Activated CD8-positive, alpha-beta memory T cell treated with anti-CD3 and anti-CD28 coated beads for 24 hours (primary cell): ENCODE measurements at regions not wholly inside any gene's neighbourhood (a gene's known extent, or its start where the extent isn't known, plus 50 kb on each side); places are given as distances from the start of the nearest gene placed in this dataset.
"Not testable (repeated sequence)": the region's sequence is repeated elsewhere in the genome, so short reads cannot be mapped to it uniquely, and the experiment has no call there.

Experiments
- DNase-seq: peaks from one replicate; pipeline ENCODE4 v3.0.0-alpha.2; 2020

GRCh38 chr13:80012251-80012650, 328.7 kb downstream of the SPRY2 start:
- no peak for DNase-seq

GRCh38 chr13:80011448-80012212, 329.3 kb downstream of the SPRY2 start:
- DNase-seq = no peak

DNA sequence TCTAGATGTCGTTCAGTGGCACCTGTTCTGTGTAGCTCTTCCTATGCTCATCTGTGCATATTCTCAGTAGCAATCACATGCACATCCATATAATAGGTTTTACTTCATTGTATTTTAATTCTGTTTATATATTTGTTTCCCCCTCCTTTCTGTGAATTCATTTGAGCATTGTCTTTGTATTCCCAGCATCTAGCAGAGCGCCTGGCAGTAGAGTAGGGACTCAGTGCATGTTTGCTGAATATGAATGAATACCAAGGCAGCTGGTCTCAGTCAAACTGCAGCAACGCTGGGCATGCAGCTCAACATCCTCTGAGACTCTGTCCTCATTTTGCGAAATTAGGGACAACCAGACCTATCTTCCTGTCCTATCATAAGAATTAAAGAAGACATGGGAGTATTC, 330.1 kb downstream of the SPRY2 start:
- DNase-seq = no peak

- DNase-seq = no peak
These were observed 330.6 kb downstream of the SPRY2 start for GRCh38 chr13:80010286-80010831.

DNA sequence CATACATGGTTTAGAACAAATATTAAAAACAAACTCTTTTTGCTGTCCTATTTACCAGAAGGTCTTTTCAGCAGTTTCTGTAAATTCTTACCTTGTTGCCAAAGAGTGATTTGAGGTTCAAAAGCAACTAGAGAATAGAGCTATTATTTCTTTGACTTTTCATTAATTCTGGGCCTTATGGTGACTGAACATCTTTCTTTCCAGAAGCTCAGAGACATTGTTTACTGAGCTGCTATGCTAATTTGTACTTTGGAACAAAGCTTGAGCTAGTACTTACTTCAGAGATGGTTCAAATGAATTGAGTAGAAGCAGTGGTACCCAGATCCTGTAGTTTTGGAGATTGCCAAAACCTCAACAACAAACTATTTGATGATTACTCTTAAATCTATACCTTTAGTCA, 331.2 kb downstream of the SPRY2 start:
- no peak for DNase-seq

GRCh38 chr13:80006940-80007339, 334.0 kb downstream of the SPRY2 start:
- DNase-seq = no peak

- DNase-seq = no peak
These were observed 339.4 kb downstream of the SPRY2 start for GRCh38 chr13:80001510-80001842.

- DNase-seq = no peak
These were observed 340.0 kb downstream of the SPRY2 start for GRCh38 chr13:80000684-80001509.

DNA sequence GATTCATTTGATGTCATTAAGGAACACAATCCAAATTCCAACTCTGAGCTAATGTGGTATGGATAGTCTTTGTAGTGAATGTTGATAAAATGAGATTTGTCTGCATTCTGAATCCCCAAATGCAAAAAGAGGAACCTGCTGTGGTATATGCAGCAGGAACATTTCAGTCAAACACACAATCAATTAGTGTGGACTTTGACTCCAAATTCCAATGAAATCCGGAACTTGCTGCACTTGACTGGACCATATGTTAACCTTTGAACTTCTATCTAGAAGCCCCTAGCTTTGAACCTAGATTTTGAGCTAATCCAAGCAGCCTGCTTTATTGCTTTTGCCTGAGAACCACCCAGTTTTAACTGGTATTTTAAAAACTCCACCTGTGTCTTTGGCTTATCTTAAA, 341.3 kb downstream of the SPRY2 start:
- DNase-seq = no peak

DNA sequence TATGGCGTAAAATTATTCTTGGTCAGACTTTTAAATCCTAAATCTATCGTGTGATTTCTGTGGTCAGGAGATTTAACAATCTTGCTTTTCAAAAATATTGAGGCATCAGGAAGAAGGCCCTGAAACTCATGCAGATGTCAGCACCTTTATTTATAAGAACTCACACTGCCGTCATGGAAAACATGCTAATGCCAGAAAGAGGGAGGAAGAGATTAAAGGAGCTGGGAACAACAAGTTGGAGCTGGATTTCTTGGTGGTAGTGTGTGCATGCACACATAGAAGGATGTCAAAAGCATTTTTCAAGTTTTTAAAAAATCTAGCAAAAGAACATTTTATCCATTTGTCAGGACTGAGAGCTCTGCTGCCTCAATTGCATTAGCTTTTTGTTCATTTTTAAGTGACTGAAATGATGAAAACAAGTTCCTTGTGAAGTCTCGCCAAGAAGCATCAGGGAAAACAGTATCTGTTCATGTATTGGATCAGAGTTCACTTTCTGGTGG, 342.5 kb downstream of the SPRY2 start:
- DNase-seq = no peak

GRCh38 chr13:79997244-79997643, 343.7 kb downstream of the SPRY2 start:
- DNase-seq = no peak

- DNase-seq = no peak
These were observed 345.6 kb downstream of the SPRY2 start for GRCh38 chr13:79995334-79995733.

DNA sequence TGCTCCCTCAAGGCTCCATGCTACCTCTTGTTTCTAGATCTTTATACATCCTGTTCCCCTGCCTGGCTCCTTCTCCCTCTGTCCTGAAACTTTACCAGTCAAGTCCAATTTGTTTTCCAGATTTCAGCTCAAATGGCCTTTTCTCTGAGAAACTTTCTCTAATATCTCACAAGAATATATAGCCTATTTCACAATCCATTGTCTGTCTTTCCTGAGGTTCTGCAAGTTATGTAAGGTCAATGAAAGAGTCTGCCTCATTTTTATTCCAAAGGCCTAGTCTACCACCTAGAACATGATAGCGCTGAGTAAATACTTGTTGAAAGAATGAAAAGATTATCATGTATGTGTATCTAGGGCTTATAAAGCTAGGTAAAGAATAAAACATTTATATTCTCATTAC, 348.8 kb downstream of the SPRY2 start:
- DNase-seq = no peak

GRCh38 chr13:79990048-79990447, 350.9 kb downstream of the SPRY2 start:
- DNase-seq = no peak

DNA sequence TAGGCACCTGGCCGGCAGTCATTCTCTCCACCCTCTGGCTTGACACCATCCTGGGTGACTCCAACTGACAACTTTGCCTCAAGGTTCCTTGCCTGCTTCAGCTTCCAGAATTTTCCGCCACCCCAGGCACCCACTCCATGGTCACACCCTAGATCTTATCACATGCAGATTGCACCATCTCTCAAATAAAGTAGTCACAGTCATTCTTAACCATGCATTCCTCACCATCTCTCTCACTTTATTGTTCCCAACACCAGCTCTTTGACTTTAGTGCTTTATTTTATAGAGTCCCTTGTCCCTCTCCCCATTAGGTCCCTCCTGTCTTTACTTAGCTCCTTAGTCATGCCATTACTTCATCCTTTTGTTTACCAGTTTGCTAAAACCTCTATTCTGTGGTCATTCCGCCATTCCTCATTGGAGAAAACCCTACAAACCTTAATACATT, 351.7 kb downstream of the SPRY2 start:
- DNase-seq = no peak

GRCh38 chr13:79988573-79988972, 352.4 kb downstream of the SPRY2 start:
- DNase-seq = no peak

GRCh38 chr13:79987761-79988160, 353.2 kb downstream of the SPRY2 start:
- no peak for DNase-seq

GRCh38 chr13:79987323-79987722, 353.6 kb downstream of the SPRY2 start:
- no peak for DNase-seq

DNA sequence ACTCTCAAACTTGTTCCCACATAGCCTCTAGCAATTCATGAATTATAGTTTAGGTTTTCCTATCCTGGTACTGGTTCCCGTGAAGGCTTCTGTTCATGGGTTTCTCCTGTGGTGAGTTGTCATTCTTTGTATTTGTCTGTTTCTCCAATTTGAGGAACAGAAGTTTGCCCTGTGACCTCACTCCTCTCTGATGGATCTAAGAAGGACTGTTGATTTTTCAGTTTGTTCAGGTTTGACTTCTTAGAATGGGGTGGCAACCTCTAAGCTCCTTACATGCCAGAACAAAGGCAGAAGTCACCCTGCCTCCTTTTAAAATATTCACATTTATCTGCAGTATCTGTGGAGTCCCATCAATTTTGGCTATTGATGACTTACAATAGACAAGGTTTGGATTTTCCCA, 354.0 kb downstream of the SPRY2 start:
- no peak for DNase-seq

DNA sequence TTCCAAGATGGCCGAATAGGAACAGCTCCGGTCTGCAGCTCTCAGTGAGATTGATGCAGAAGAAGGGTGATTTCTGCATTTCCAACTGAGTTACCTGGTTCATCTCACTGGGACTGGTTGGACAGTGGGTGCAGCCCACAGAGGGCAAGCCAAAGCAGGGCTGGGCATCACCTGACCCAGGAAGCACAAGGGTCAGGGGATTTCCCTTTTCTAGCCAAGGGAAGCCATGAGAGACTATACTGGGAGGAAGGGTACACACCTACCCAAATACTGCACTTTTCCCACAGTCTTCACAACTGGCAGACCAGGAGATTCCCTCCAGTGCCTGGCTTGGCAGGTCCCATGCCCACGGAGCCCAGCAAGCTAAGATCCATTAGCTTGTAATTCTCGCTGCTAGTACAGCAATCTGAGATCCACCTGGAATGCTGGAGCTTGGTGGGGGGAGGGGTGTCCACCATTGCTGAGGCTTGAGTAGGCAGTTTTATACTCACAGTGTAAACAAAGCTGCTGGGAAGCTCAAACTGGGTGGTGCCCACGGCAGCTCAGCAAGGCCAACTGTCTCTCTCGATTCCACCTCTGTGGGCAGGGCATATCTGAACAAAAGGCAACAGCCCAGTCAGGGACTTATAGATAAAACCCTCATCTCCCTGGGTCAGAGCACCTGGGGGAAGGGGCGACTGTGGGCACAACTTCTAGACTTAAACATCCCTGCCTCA, 365.8 kb downstream of the SPRY2 start:
- not testable (repeated sequence) for DNase-seq

- DNase-seq = no peak
These were observed 367.4 kb downstream of the SPRY2 start for GRCh38 chr13:79973533-79973963.

GRCh38 chr13:79972066-79972569, 368.8 kb downstream of the SPRY2 start:
- DNase-seq = no peak

GRCh38 chr13:79966493-79966895, 374.4 kb downstream of the SPRY2 start:
- DNase-seq = no peak
